GM12892 (cell line): ENCODE measurements at regions not wholly inside any gene's neighbourhood (a gene's known extent, or its start where the extent isn't known, plus 50 kb on each side); places are given as distances from the start of the nearest gene placed in this dataset.

Experiments
- POLR2A ChIP-seq: IDR thresholded peaks from 2 replicates; pipeline ENCODE4 v1.6.1; 2011; ENCODE audit warnings: low read depth, low read length, control low read depth
- TAF1 ChIP-seq: IDR thresholded peaks from 2 replicates; pipeline ENCODE4 v1.6.1; 2011; ENCODE audit warnings: low read depth, mild to moderate bottlenecking, control low read depth, low read length, borderline replicate concordance

DNA sequence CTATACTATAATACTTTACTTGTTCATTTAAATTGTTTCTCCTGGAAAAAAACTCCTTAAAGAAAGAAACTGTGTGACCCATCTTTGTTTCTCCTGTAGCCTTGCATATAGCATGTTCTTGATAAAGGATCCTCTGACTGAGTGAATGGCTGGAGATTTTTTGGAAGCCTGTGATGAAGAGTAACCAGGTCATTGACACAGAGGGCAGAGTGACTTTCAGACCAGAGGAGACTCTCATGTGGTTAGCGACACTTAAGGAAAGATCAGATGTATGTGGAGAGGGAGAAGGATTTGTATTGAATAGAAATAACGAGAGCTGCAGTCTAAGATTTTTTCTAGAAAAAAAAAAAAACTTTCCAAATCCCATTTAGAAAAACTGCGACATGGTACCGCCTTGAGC, 85.5 kb downstream of the TRIM43 start:
- TF ChIP-seq POLR2A: no peak
- TF ChIP-seq TAF1: no peak
